Skeletal muscle tissue (tissue), 3 donors: ENCODE measurements at regions not wholly inside any gene's neighbourhood (a gene's known extent, or its start where the extent isn't known, plus 50 kb on each side); places are given as distances from the start of the nearest gene placed in this dataset.

Experiments
- H3K27ac ChIP-seq: one replicate; pipeline ENCODE4 v1.7.0; 2013; ENCODE audit warnings: mild to moderate bottlenecking, low read depth, low read length, inconsistent platforms
- H3K27me3 ChIP-seq, 3 donors: one replicate each; pipeline ENCODE4 v1.7.0; 2013; ENCODE audit warnings: low read length in 3 of 3; ENCODE audit not compliant: control insufficient read depth in 3 of 3, insufficient read depth in 3 of 3
- H3K36me3 ChIP-seq, 3 donors: one replicate each; pipeline ENCODE4 v1.7.0; 2013; ENCODE audit warnings: low read length in 3 of 3; ENCODE audit not compliant: control insufficient read depth in 3 of 3, insufficient read depth in 3 of 3
- H3K4me1 ChIP-seq, 3 donors: one replicate each; pipeline ENCODE4 v1.7.0; 2013; ENCODE audit warnings: low read length in 3 of 3, mild to moderate bottlenecking in 3 of 3; ENCODE audit not compliant: control insufficient read depth in 3 of 3, insufficient read depth in 3 of 3
- H3K4me3 ChIP-seq, 3 donors: one replicate each; pipeline ENCODE4 v1.7.0; 2013; ENCODE audit warnings: low read length in 3 of 3
- H3K9ac ChIP-seq, 3 donors: one replicate each; pipeline ENCODE4 v1.7.0; 2013; ENCODE audit warnings: low read length in 3 of 3, mild to moderate bottlenecking in 3 of 3, moderate library complexity in 2 of 3, low read depth in 1 of 3
- H3K9me3 ChIP-seq, 3 donors: one replicate each; pipeline ENCODE4 v1.7.0; 2013; ENCODE audit warnings: low read length in 3 of 3; ENCODE audit not compliant: control insufficient read depth in 3 of 3
- donor health status: Osteomylitis.

GRCh38 chr4:14592950-14593349, 409.3 kb upstream of the CPEB2 start:
- no peaks in the 10 kb centered on the region for H3K9me3 ChIP-seq
- no peak overlapping the region for H3K4me3 ChIP-seq
- H3K27me3 ChIP-seq, result no peaks in the 10 kb centered on the region
- no peaks in the 10 kb centered on the region for H3K36me3 ChIP-seq
- H3K9ac ChIP-seq, result no peak overlapping the region
- H3K27ac ChIP-seq, result no peak overlapping the region
- no peaks in the 10 kb centered on the region for H3K4me1 ChIP-seq

DNA sequence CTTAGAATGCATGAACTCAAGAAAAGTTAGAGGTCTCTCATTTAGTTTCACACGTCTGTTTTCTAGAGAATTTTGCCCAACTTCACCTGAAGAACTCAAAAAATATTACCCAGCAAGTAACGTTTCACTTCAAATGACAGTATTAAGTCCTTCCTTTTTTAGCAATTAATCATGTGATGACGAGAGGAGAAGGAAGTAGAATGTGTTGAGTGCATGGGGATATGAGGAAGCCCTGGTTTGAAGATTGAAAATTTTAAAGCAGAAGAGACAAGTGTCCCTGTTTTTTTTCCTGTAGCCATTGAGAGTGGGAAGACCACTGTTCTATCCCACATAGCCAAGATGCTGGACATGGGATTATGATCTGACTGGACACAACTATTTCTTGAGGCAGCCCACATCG, 406.3 kb upstream of the CPEB2 start:
- Histone ChIP-seq H3K9me3 (no peaks in the 10 kb centered on the region), H3K4me3 (no peak overlapping the region), H3K9ac (no peak overlapping the region), H3K27me3 (no peaks in the 10 kb centered on the region), H3K4me1 (no peaks in the 10 kb centered on the region), H3K27ac (no peak overlapping the region), H3K36me3 (no peaks in the 10 kb centered on the region)

DNA sequence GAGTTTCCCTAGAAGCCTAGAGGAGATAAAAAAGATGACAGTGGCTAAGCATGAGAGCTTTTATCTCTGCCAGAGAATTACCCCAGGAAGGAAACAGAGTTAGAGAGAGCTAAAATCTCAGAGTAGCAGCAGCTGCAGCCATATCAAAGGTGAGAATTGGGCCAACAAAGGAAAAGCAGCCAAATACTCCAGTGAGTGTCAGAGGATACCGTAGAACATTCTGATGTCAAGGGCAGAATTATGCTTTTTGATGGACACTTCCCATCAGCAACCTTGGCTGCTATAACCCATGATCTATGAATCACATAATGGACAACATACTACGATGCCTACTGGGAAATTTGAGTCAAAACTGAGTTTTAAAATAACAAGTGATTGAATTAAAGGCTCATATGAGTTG, 405.8 kb upstream of the CPEB2 start:
- Histone ChIP-seq H3K9ac (no peak overlapping the region), H3K4me1 (no peaks in the 10 kb centered on the region), H3K9me3 (no peaks in the 10 kb centered on the region), H3K27me3 (no peaks in the 10 kb centered on the region), H3K36me3 (no peaks in the 10 kb centered on the region), H3K4me3 (no peak overlapping the region), H3K27ac (no peak overlapping the region)

DNA sequence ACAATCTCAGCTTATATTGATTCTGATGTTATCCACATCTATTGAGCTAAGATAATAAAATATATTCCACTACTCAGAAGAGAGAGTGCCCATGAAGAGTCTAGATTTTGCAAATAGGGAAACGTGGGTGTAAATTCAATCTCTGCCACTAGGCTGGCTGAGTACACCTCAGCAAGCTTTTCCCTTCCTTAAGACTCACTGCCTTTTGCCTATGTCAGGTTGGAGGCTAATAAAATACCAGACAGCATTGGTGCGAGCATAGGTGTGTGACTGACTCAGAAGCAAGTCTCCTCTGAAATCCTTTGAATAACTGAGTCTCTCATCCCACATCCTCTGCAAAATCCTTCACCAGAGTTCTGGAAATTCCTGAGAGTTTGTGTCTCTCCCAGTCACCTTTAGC, 405.4 kb upstream of the CPEB2 start:
- no peaks in the 10 kb centered on the region for H3K27me3 ChIP-seq
- no peak overlapping the region for H3K4me3 ChIP-seq
- no peak overlapping the region for H3K27ac ChIP-seq
- no peaks in the 10 kb centered on the region for H3K9me3 ChIP-seq
- no peaks in the 10 kb centered on the region for H3K4me1 ChIP-seq
- H3K36me3 ChIP-seq, result no peaks in the 10 kb centered on the region
- H3K9ac ChIP-seq, result no peak overlapping the region

GRCh38 chr4:14602206-14602605, 400.1 kb upstream of the CPEB2 start:
- Histone ChIP-seq H3K27me3 (no peaks in the 10 kb centered on the region), H3K9me3 (no peaks in the 10 kb centered on the region), H3K4me1 (no peaks in the 10 kb centered on the region), H3K4me3 (no peak overlapping the region), H3K27ac (no peak overlapping the region), H3K36me3 (no peaks in the 10 kb centered on the region), H3K9ac (no peak overlapping the region)

DNA sequence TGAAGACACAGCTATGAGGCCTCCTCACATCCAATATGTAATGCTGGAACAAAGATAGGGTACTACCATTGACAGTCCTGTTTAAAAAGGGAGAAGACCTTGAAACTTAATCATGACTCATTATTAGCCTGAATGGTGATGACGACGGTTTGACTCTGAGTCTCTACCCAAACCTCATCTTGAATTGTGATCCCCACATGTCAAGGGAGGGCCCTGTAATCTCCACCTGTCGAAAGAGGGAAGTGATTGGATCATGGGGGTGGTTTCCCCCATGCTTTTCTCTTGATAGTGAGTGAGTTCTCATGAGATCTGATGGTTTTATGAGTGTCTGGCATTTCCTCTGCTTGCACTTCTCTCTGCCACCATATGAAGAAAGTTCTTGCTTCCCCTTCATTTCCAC, 395.3 kb upstream of the CPEB2 start:
- Histone ChIP-seq H3K4me3 (no peak overlapping the region), H3K36me3 (no peaks in the 10 kb centered on the region), H3K9ac (no peak overlapping the region), H3K27ac (no peak overlapping the region), H3K9me3 (no peaks in the 10 kb centered on the region), H3K27me3 (no peaks in the 10 kb centered on the region), H3K4me1 (no peaks in the 10 kb centered on the region)

DNA sequence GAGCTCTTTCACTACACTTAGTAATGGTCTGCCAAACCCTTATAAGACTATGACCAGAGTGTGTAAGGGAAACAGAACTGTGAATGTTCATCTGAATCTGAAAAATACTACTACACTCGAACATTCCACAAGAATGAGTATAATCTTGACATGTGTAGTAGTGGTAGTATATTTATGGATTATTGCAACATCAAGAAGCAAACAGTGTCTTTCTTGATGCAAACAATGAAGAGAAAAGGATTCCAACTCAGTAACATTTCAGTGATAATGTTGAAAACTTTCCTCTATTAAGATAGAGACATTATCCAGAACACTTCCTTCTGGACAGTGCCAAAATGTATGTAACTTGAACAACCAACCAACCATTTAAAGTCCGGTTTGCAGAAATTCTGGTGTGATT, 394.7 kb upstream of the CPEB2 start:
- Histone ChIP-seq H3K4me3 (no peak overlapping the region), H3K36me3 (no peaks in the 10 kb centered on the region), H3K9ac (no peak overlapping the region), H3K27ac (no peak overlapping the region), H3K4me1 (no peaks in the 10 kb centered on the region), H3K27me3 (no peaks in the 10 kb centered on the region), H3K9me3 (no peaks in the 10 kb centered on the region)

DNA sequence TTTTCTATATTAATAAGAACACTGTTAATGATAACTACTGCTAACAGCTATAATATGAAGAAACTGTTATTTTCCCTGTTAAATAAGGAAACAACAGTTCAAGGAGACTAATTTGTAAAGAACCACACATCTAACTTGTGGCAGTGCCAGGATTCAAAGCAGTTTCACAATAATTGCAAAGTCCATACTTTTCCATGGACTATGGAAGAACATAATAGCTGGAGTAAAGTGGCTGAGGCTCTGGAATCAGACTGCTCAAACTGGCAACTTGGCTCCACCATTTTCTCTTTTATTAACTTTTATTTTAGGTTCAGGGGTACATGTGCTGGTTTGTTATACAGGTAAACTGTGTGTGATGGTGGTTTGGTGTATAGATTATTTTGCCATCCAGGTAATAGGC, 393.7 kb upstream of the CPEB2 start:
- H3K4me1 ChIP-seq, result no peaks in the 10 kb centered on the region
- no peak overlapping the region for H3K27ac ChIP-seq
- no peaks in the 10 kb centered on the region for H3K9me3 ChIP-seq
- no peaks in the 10 kb centered on the region for H3K36me3 ChIP-seq
- no peak overlapping the region for H3K9ac ChIP-seq
- H3K27me3 ChIP-seq, result no peaks in the 10 kb centered on the region
- no peak overlapping the region for H3K4me3 ChIP-seq

GRCh38 chr4:14614840-14615239, 387.4 kb upstream of the CPEB2 start:
- no peak overlapping the region for H3K4me3 ChIP-seq
- H3K36me3 ChIP-seq, result no peaks in the 10 kb centered on the region
- H3K9me3 ChIP-seq, result no peaks in the 10 kb centered on the region
- no peaks in the 10 kb centered on the region for H3K4me1 ChIP-seq
- H3K27ac ChIP-seq, result no peak overlapping the region
- H3K9ac ChIP-seq, result no peak overlapping the region
- no peaks in the 10 kb centered on the region for H3K27me3 ChIP-seq

- Histone ChIP-seq H3K9me3 (no peaks in the 10 kb centered on the region), H3K4me3 (no peak overlapping the region), H3K27me3 (no peaks in the 10 kb centered on the region), H3K4me1 (no peaks in the 10 kb centered on the region), H3K36me3 (no peaks in the 10 kb centered on the region), H3K27ac (no peak overlapping the region), H3K9ac (no peak overlapping the region)
Observed at GRCh38 chr4:14615671-14616070, 386.6 kb upstream of the CPEB2 start.

DNA sequence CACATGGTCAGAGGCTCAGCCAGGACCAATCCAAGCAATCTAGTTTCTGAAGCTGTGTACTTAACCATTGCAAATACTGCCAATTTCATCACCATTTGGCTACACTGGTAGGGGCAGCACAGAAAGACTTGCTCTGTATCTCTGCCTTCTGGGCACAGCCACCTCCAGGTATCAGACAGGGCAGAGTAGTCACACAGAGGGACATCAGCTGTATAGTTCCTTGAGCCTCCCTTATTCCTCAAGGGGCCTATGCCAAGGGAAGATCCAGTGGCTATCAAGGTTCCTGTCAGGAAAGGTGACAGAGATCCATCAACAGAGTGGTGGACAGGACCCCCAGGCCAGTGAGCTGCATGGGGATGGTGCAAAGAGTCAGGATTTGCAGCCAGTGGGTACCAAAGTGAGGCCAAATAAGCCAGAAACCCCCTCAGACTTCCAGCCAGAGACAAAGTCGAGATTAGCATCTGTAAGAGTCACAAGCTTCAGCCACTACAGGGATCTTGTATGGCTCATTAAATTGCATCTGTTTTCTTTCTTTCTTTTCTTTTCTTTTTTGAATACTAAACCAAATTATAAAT, 381.6 kb upstream of the CPEB2 start:
- Histone ChIP-seq H3K9me3 (no peaks in the 10 kb centered on the region), H3K4me3 (no peak overlapping the region), H3K27me3 (no peaks in the 10 kb centered on the region), H3K4me1 (no peaks in the 10 kb centered on the region), H3K9ac (no peak overlapping the region), H3K36me3 (no peaks in the 10 kb centered on the region), H3K27ac (no peak overlapping the region)
